ENCODE measurements at regions not wholly inside any gene's neighbourhood (a gene's known extent, or its start where the extent isn't known, plus 50 kb on each side); places are given as distances from the start of the nearest gene placed in this dataset.

DNA sequence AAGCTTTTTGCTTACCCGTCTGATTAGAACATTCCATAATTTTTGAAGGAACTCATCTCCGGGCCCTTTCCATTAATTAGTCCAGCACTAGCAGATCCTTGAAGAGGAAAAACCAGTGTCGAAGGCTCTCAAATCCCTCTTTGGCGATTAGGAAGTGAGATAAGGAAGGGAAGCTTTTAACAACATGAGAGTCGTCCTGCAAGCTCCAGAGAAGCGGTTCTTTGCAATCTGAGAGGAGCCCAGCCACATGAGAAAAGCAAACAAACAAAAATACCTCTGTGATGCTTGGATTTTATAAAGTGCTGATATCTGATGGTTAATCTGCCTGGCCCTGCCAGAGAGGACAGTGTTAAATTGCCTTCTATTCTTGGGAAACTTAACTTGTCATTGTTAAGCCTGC, 339.8 kb upstream of the SALL1 start:
- intact Hi-C loops (cut with micrococcal nuclease; ENCODE audit: unreplicated experiment), result no loop called here
- BruUV-seq (replicated peaks), result no TSS peak
- H2AFZ ChIP-seq (ENCODE audit: low read length), result no peak overlapping the region
- FAIRE-seq, result no peak
- H3K27me3 ChIP-seq (ENCODE audit: control insufficient read depth in 1 of 2, insufficient read depth in 2 of 2, low read length in 2 of 2), result no peaks in the 10 kb centered on the region
- no peaks in the 10 kb centered on the region for H3K79me2 ChIP-seq (ENCODE audit: insufficient read depth, low read length)
- H3K9me3 ChIP-seq (ENCODE audit: low read length), result peaks cover 11% of the 10 kb centered on the region
- H3K4me3 ChIP-seq (replicated peaks in 1 of 3; ENCODE audit: insufficient read depth in 1 of 3, low read depth in 2 of 3, low read length in 3 of 3), result no peak overlapping the region
- H3K27ac ChIP-seq (ENCODE audit: extremely low read length, insufficient read depth, low read length), result no peak overlapping the region
- H4K20me1 ChIP-seq (ENCODE audit: insufficient read depth, low read length), result no peaks in the 10 kb centered on the region
- in situ Hi-C loops (cut with HindIII; ENCODE audit: extremely low pct_ligation_motif_present, low pct_unique_long_range_greater_than_20kb), result no loop called here
- 12% methylated on average over 6 of the region's 6 CpGs for WGBS (ENCODE audit: low lambda C conversion rate)
- H3K4me2 ChIP-seq (ENCODE audit: low read depth, low read length), result no peak overlapping the region
- no peaks in the 10 kb centered on the region for H3K4me1 ChIP-seq (ENCODE audit: insufficient read depth, low read length)
- no peak for TF ChIP-seq ZFP82 (CRISPR knock-in tag; IDR thresholded peaks at IDR 0.05; ENCODE audit: borderline replicate concordance)
- no peak for TF ChIP-seq PAWR (CRISPR knock-in tag; IDR thresholded peaks at IDR 0.05; ENCODE audit: borderline replicate concordance)
- TF ChIP-seq NRL (CRISPR knock-in tag; IDR thresholded peaks at IDR 0.05; ENCODE audit: borderline replicate concordance), result no peak
- TF ChIP-seq ELF3 (CRISPR knock-in tag; IDR thresholded peaks at IDR 0.05), result no peak
- no peak for TF ChIP-seq CBX2 (IDR thresholded peaks at IDR 0.05; ENCODE audit: low read depth, low read length)
- no peak for TF ChIP-seq CBX2 (CRISPR knock-in tag; IDR thresholded peaks at IDR 0.05; ENCODE audit: low read depth)
- TF ChIP-seq HNRNPL (IDR thresholded peaks at IDR 0.05; ENCODE audit: low read depth, low read length), result no peak
- no peak for TF ChIP-seq ZNF354B (CRISPR knock-in tag; IDR thresholded peaks at IDR 0.05)
- no peak for TF ChIP-seq KLF9 (CRISPR knock-in tag; IDR thresholded peaks at IDR 0.05; ENCODE audit: low read depth)
- ATAC-seq, result no peak
- DNase-seq (ENCODE audit: low spot score), result no peak
- no peaks in the 10 kb centered on the region for H3K36me3 ChIP-seq (replicated peaks in 1 of 2; ENCODE audit: control insufficient read depth in 1 of 2, insufficient read depth in 2 of 2, low read length in 2 of 2)
- ChIA-PET CTCF (ENCODE audit: low intra/inter-chr PET ratio, low total read pairs) (no interaction called here), POLR2A (no interaction called here)
- H3K9ac ChIP-seq (ENCODE audit: insufficient read depth, low read depth, low read length), result no peak overlapping the region

DNA sequence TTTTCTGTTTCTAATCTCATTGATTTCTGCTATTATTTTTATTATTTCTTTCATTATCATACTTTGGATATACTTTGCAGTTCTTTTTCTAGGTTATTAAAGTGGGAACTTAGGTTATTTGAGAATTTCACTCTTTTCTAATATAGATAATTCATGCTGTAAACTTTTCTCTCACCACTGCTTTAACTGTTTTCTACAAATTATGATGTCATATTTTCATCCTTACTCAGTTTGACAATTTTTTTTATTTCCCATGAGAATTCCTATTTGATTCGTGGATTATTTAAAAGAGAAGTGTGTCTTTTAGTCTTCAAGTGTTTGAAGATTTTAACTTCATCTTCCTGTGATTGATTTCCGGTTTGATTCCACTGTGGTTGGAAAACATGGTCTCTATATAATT, 336.8 kb upstream of the SALL1 start:
- TF ChIP-seq ZNF460 (CRISPR knock-in tag; IDR thresholded peaks at IDR 0.05; ENCODE audit: borderline replicate concordance), result no peak
- TF ChIP-seq ATF7 (IDR thresholded peaks at IDR 0.05), result peak; percentile 93
- TF ChIP-seq ATF7 (CRISPR knock-in tag; IDR thresholded peaks at IDR 0.05), result no peak
- FAIRE-seq (no peak), DNase-seq (ENCODE audit: low spot score) (no peak), ATAC-seq (no peak)
- Histone ChIP-seq H2AFZ (ENCODE audit: low read length) (no peak overlapping the region), H3K36me3 (replicated peaks in 1 of 2; ENCODE audit: control insufficient read depth in 1 of 2, insufficient read depth in 2 of 2, low read length in 2 of 2) (no peaks in the 10 kb centered on the region), H3K27ac (ENCODE audit: extremely low read length, insufficient read depth, low read length) (no peak overlapping the region), H4K20me1 (ENCODE audit: insufficient read depth, low read length) (no peaks in the 10 kb centered on the region), H3K4me3 (replicated peaks in 1 of 3; ENCODE audit: insufficient read depth in 1 of 3, low read depth in 2 of 3, low read length in 3 of 3) (no peak overlapping the region), H3K9ac (ENCODE audit: insufficient read depth, low read depth, low read length) (no peak overlapping the region), H3K79me2 (ENCODE audit: insufficient read depth, low read length) (no peaks in the 10 kb centered on the region), H3K27me3 (ENCODE audit: control insufficient read depth in 1 of 2, insufficient read depth in 2 of 2, low read length in 2 of 2) (no peaks in the 10 kb centered on the region), H3K4me1 (ENCODE audit: insufficient read depth, low read length) (no peaks in the 10 kb centered on the region), H3K9me3 (ENCODE audit: low read length) (peaks cover 19% of the 10 kb centered on the region), H3K4me2 (ENCODE audit: low read depth, low read length) (no peak overlapping the region)
- ChIA-PET POLR2A (no interaction called here), CTCF (ENCODE audit: low intra/inter-chr PET ratio, low total read pairs) (no interaction called here)
- intact Hi-C loops (cut with micrococcal nuclease; ENCODE audit: unreplicated experiment) (no loop called here), in situ Hi-C loops (cut with HindIII; ENCODE audit: extremely low pct_ligation_motif_present, low pct_unique_long_range_greater_than_20kb) (no loop called here)
- 0% methylated on average over 2 of the region's 2 CpGs for WGBS (ENCODE audit: low lambda C conversion rate)
- BruUV-seq (replicated peaks), result no TSS peak
